Colonic mucosa (tissue), 4 donors: ENCODE measurements at regions not wholly inside any gene's neighbourhood (a gene's known extent, or its start where the extent isn't known, plus 50 kb on each side); places are given as distances from the start of the nearest gene placed in this dataset.

Experiments used
- DNase-seq: peaks from one replicate; pipeline ENCODE4 v3.0.0-alpha.2; 2020
- H3K27ac ChIP-seq: fragments of 200-600 bp; one replicate; pipeline ENCODE4 v1.8.0; 2021
- H3K27me3 ChIP-seq: fragments of 200-600 bp; one replicate; pipeline ENCODE4 v1.8.0; 2021
- H3K36me3 ChIP-seq: fragments of 200-600 bp; one replicate; pipeline ENCODE4 v1.8.0; 2021
- H3K4me1 ChIP-seq: fragments of 200-600 bp; one replicate; pipeline ENCODE4 v1.8.0; 2021; ENCODE audit warnings: mild to moderate bottlenecking
- H3K4me3 ChIP-seq: fragments of 200-600 bp; one replicate; pipeline ENCODE4 v1.8.0; 2021
- H3K9ac ChIP-seq, 2 donors: one replicate each; pipeline ENCODE4 v1.7.0; 2013; ENCODE audit warnings: control low read depth in 2 of 2, low read depth in 2 of 2, low read length in 2 of 2
- H3K9me3 ChIP-seq: fragments of 200-600 bp; one replicate; pipeline ENCODE4 v1.8.0; 2021
- intact Hi-C: fragments of 100-400 bp; cut with DNase I; formaldehyde crosslinking; loops from one replicate; pipeline ENCODE4 v1.14.1; 2022
- TF ChIP-seq, protein P1 (sequence below): fragments of 200-600 bp; IDR thresholded peaks from one replicate; pipeline ENCODE4 v1.8.0; 2022; ENCODE audit warnings: antibody characterized with exemption, mild to moderate bottlenecking
- donor health status: healthy.
- donor health status: DM: no; HTN: no; CAD: no.
- donor health status: DM: no; HTN: no; CAD: no.

- intact Hi-C loops, result no loop called here
- Histone ChIP-seq H3K4me1 (no peaks in the 10 kb centered on the region), H3K4me3 (no peak overlapping the region), H3K9ac (no peak overlapping the region), H3K27ac (no peak overlapping the region), H3K36me3 (no peaks in the 10 kb centered on the region), H3K27me3 (no peaks in the 10 kb centered on the region), H3K9me3 (no peaks in the 10 kb centered on the region)
- DNase-seq, result no peak
- TF ChIP-seq, protein P1, sequence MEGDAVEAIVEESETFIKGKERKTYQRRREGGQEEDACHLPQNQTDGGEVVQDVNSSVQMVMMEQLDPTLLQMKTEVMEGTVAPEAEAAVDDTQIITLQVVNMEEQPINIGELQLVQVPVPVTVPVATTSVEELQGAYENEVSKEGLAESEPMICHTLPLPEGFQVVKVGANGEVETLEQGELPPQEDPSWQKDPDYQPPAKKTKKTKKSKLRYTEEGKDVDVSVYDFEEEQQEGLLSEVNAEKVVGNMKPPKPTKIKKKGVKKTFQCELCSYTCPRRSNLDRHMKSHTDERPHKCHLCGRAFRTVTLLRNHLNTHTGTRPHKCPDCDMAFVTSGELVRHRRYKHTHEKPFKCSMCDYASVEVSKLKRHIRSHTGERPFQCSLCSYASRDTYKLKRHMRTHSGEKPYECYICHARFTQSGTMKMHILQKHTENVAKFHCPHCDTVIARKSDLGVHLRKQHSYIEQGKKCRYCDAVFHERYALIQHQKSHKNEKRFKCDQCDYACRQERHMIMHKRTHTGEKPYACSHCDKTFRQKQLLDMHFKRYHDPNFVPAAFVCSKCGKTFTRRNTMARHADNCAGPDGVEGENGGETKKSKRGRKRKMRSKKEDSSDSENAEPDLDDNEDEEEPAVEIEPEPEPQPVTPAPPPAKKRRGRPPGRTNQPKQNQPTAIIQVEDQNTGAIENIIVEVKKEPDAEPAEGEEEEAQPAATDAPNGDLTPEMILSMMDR, result no peak
Measured at GRCh38 chr6:133033263-133033662, 207.9 kb upstream of the EYA4 start.

DNA sequence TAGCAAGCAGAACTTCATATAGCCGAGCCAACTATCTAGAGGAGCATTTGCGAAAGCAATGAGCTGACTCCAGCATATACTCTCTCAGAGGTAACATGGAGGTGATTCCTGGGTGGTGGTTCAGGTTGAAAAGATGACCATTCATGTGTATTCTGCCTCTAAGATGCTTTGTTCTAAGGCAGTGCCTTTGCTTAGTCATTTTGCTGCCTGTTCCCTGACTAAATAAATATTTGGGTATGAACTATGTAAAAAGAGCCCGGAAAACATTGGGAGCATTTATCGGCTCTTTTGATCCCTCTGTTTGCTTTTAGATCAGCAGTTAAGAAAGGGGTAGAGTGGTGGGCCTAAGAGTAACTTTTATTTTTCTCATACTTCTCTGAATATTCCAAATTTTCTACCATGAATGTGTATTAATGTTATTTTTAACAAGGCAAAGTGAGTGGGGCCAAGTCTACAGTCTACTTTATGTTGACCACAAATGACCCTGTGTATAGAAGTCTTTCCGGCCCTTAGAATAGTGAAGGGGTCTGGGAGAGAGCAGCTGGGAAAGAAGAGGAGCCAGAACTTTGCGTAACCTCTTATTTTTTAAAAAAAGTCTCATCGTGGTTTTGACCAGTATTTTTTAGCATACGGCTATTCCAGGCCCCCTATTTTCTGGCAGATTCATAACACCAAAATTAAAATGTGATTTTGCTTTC lies 206.5 kb upstream of the EYA4 start:
- DNase-seq, result no peak
- no peak overlapping the region for H3K27ac ChIP-seq
- no peaks in the 10 kb centered on the region for H3K27me3 ChIP-seq
- no peak overlapping the region for H3K4me3 ChIP-seq
- no peaks in the 10 kb centered on the region for H3K4me1 ChIP-seq
- TF ChIP-seq, protein P1, result no peak
- H3K9ac ChIP-seq, result no peak overlapping the region
- H3K36me3 ChIP-seq, result no peaks in the 10 kb centered on the region
- intact Hi-C loops, result no loop called here
- H3K9me3 ChIP-seq, result no peaks in the 10 kb centered on the region

DNA sequence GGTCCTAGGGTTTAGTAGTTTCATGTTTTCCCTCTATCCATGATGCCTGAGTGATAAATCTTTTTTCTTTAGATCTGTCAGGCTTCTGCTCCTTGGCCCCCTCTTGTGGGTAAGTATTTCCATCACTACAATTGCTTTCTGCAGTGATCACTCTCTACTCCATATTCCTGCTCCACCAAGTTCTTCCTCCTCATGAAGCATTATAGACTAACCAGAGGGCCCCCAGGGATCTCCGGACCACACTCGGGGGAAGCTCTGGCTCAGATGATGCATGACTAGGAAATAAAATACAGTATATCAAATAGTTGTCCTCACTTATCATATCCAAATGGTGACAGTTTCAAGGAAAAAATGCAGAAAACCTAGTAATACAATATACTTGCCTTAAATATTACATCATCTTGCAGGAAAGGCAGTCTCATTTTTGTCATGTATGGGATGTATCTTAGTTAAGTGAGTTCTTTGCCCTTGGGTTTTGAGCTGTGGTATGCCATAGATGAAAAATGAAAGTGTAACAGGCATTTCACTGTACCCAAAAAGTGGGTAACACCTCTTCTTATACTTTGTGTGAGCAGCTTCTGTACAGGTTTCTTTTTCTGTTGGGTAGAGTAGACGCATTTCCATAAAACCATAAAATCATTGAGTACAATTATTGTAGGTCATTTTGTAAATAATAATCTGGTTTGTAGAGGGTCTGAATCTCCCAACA lies 200.9 kb upstream of the EYA4 start:
- H3K36me3 ChIP-seq, result no peaks in the 10 kb centered on the region
- no peak overlapping the region for H3K4me3 ChIP-seq
- DNase-seq, result no peak
- no peaks in the 10 kb centered on the region for H3K9me3 ChIP-seq
- H3K27ac ChIP-seq, result no peak overlapping the region
- no peaks in the 10 kb centered on the region for H3K4me1 ChIP-seq
- TF ChIP-seq, protein P1, result no peak
- H3K27me3 ChIP-seq, result no peaks in the 10 kb centered on the region
- intact Hi-C loops, result no loop called here
- H3K9ac ChIP-seq, result no peak overlapping the region

DNA sequence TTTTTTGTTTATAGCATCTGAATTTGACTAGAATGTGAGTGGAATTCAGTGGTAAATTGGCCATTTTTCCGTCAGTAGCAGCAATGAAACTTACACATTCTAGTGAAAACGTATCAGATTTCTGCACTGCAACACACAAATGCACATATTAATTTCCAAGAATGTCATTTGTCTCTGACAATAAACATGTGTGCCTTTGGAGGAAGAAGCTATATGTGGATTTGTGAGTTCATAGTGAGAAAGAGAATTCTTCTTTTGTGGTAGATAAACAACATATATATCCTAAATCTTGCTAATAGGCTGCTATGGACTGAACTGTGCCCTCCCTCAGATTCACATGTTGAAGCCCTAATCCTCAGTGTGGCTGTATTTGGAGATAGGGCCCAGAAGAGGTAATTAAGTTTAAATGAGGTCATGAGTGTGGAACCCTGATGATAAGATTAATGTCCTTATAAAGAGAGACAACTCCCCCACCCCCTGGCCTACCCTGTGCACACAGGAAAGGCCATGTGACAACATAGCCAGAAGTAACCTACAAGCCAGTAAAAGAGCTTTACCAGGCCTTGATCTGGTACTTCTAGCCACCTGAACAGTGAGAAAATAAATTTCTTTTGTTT lies 200.2 kb upstream of the EYA4 start:
- Histone ChIP-seq H3K36me3 (no peaks in the 10 kb centered on the region), H3K4me3 (no peak overlapping the region), H3K27ac (no peak overlapping the region), H3K4me1 (no peaks in the 10 kb centered on the region), H3K9me3 (no peaks in the 10 kb centered on the region), H3K9ac (no peak overlapping the region), H3K27me3 (no peaks in the 10 kb centered on the region)
- intact Hi-C loops, result no loop called here
- no peak for DNase-seq
- TF ChIP-seq, protein P1, result no peak

- Histone ChIP-seq H3K9me3 (no peaks in the 10 kb centered on the region), H3K4me3 (no peak overlapping the region), H3K27me3 (no peaks in the 10 kb centered on the region), H3K27ac (no peak overlapping the region), H3K36me3 (no peaks in the 10 kb centered on the region), H3K4me1 (no peaks in the 10 kb centered on the region), H3K9ac (no peak overlapping the region)
- DNase-seq, result no peak
- intact Hi-C loops, result no loop called here
- TF ChIP-seq, protein P1, result no peak
Measured at GRCh38 chr6:133042550-133043120, 198.5 kb upstream of the EYA4 start.
